ENCODE measurements at regions not wholly inside any gene's neighbourhood (a gene's known extent, or its start where the extent isn't known, plus 50 kb on each side); places are given as distances from the start of the nearest gene placed in this dataset.

DNA sequence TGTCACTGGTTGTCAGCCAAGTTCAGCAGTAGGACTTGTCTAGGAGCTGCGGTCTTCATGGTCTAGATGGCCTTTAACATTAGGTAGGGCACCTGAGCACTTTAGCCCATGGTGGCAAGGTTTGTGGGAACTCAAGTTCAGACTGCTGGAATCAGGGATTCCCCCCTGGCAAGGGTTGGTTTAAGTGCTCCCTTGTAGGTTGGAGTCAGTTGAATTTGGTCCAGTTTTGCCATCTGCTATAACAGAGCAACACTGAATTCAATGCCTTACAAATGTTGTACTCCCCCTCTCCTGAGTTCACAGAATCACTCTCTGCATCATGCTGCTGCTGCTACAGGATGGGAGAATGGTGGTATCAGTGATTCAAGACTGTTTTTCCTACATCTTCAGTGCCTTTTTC, 509.3 kb downstream of the VGLL3 start:
- TF ChIP-seq PAX8 (IDR thresholded peaks at IDR 0.05) (no peak), SMAD1 (IDR thresholded peaks at IDR 0.05; ENCODE audit: low read depth, partially characterized antibody) (no peak), MEF2B (IDR thresholded peaks at IDR 0.05; ENCODE audit: partially characterized antibody, poor library complexity, severe bottlenecking) (no peak), POLR2A (IDR thresholded peaks at IDR 0.05; ENCODE audit: low read depth, low read length) (no peak), EP300 (IDR thresholded peaks at IDR 0.05; ENCODE audit: borderline replicate concordance in 1 of 2, control insufficient read depth in 1 of 2, low read depth in 2 of 2, low read length in 2 of 2) (no peak), EZH2 (IDR thresholded peaks at IDR 0.05; ENCODE audit: borderline replicate concordance, control insufficient read depth, low read depth, low read length) (no peak), ESRRA (IDR thresholded peaks at IDR 0.05; ENCODE audit: low read length) (no peak), HDAC2 (IDR thresholded peaks at IDR 0.05) (no peak)
- TF ChIP-seq, protein P1, sequence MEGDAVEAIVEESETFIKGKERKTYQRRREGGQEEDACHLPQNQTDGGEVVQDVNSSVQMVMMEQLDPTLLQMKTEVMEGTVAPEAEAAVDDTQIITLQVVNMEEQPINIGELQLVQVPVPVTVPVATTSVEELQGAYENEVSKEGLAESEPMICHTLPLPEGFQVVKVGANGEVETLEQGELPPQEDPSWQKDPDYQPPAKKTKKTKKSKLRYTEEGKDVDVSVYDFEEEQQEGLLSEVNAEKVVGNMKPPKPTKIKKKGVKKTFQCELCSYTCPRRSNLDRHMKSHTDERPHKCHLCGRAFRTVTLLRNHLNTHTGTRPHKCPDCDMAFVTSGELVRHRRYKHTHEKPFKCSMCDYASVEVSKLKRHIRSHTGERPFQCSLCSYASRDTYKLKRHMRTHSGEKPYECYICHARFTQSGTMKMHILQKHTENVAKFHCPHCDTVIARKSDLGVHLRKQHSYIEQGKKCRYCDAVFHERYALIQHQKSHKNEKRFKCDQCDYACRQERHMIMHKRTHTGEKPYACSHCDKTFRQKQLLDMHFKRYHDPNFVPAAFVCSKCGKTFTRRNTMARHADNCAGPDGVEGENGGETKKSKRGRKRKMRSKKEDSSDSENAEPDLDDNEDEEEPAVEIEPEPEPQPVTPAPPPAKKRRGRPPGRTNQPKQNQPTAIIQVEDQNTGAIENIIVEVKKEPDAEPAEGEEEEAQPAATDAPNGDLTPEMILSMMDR (IDR thresholded peaks at IDR 0.05 in 2 of 3, conservative IDR thresholded peaks at IDR 0.05 in 1 of 3; ENCODE audit: control insufficient read depth in 2 of 3, extremely low read depth in 1 of 3, insufficient read depth in 1 of 3, low read depth in 3 of 3, low read length in 3 of 3) = no peak
- TF ChIP-seq, protein P2, sequence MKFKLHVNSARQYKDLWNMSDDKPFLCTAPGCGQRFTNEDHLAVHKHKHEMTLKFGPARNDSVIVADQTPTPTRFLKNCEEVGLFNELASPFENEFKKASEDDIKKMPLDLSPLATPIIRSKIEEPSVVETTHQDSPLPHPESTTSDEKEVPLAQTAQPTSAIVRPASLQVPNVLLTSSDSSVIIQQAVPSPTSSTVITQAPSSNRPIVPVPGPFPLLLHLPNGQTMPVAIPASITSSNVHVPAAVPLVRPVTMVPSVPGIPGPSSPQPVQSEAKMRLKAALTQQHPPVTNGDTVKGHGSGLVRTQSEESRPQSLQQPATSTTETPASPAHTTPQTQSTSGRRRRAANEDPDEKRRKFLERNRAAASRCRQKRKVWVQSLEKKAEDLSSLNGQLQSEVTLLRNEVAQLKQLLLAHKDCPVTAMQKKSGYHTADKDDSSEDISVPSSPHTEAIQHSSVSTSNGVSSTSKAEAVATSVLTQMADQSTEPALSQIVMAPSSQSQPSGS (IDR thresholded peaks at IDR 0.05; ENCODE audit: low read length) = no peak
